Mesendoderm (in vitro differentiated cells): ENCODE measurements at regions not wholly inside any gene's neighbourhood (a gene's known extent, or its start where the extent isn't known, plus 50 kb on each side); places are given as distances from the start of the nearest gene placed in this dataset.
"Not testable (repeated sequence)": the region's sequence is repeated elsewhere in the genome, so short reads cannot be mapped to it uniquely, and the experiment has no call there.

Experiments
- DNase-seq: peaks from one replicate; pipeline ENCODE4 v3.0.0; 2013
- H2AK5ac ChIP-seq: 2 replicates; pipeline ENCODE4 v1.6.1; 2013; ENCODE audit warnings: low read length, inconsistent platforms
- H2BK120ac ChIP-seq: 2 replicates; pipeline ENCODE4 v1.6.1; 2013; ENCODE audit warnings: low read depth, mild to moderate bottlenecking, low read length, moderate library complexity, mixed read lengths
- H2BK15ac ChIP-seq: replicated peaks from 2 replicates; pipeline ENCODE4 v1.6.1; 2013; ENCODE audit warnings: low read depth, mild to moderate bottlenecking, moderate library complexity
- H2BK5ac ChIP-seq: 2 replicates; pipeline ENCODE4 v1.6.1; 2013; ENCODE audit warnings: low read length, inconsistent platforms
- H3K18ac ChIP-seq: 2 replicates; pipeline ENCODE4 v1.6.1; 2013; ENCODE audit warnings: mild to moderate bottlenecking, low read length, mixed read lengths
- H3K23ac ChIP-seq: one replicate; pipeline ENCODE4 v1.6.1; 2013; ENCODE audit warnings: low read length
- H3K27ac ChIP-seq: 2 replicates; pipeline ENCODE4 v1.5.1; 2013; ENCODE audit warnings: low read depth, mild to moderate bottlenecking, inconsistent platforms, low read length, moderate library complexity
- H3K27me3 ChIP-seq: 2 replicates; pipeline ENCODE4 v1.6.1; 2013; ENCODE audit warnings: low read length, control low read depth, mild to moderate bottlenecking, inconsistent platforms; ENCODE audit not compliant: insufficient read depth, poor library complexity
- H3K36me3 ChIP-seq: 2 replicates; pipeline ENCODE4 v1.6.1; 2013; ENCODE audit warnings: low read length, inconsistent platforms; ENCODE audit not compliant: control insufficient read depth, insufficient read depth
- H3K4ac ChIP-seq: one replicate; pipeline ENCODE4 v1.6.1; 2013; ENCODE audit warnings: low read depth, mild to moderate bottlenecking, low read length, moderate library complexity
- H3K4me1 ChIP-seq: 2 replicates; pipeline ENCODE4 v1.6.1; 2013; ENCODE audit warnings: low read depth, low read length, inconsistent platforms; ENCODE audit not compliant: control insufficient read depth
- H3K4me2 ChIP-seq: 2 replicates; pipeline ENCODE4 v1.6.1; 2013; ENCODE audit warnings: low read length
- H3K4me3 ChIP-seq: 2 replicates; pipeline ENCODE4 v1.5.1; 2013; ENCODE audit warnings: mild to moderate bottlenecking, low read length
- H3K56ac ChIP-seq: one replicate; pipeline ENCODE4 v1.6.1; 2013; ENCODE audit warnings: low read length
- H3K79me1 ChIP-seq: 2 replicates; pipeline ENCODE4 v1.6.1; 2013; ENCODE audit warnings: low read length, inconsistent platforms
- H3K79me2 ChIP-seq: 2 replicates; pipeline ENCODE4 v1.6.1; 2013; ENCODE audit warnings: mild to moderate bottlenecking, low read length; ENCODE audit not compliant: control insufficient read depth, insufficient read depth
- H3K9ac ChIP-seq: 2 replicates; pipeline ENCODE4 v1.6.1; 2013; ENCODE audit warnings: low read length, inconsistent platforms
- H4K5ac ChIP-seq: one replicate; pipeline ENCODE4 v1.6.1; 2013; ENCODE audit warnings: low read length
- H4K8ac ChIP-seq: one replicate; pipeline ENCODE4 v1.6.1; 2013; ENCODE audit warnings: low read depth, mild to moderate bottlenecking, control low read depth, low read length, moderate library complexity
- WGBS: extraction: QIAGEN DNeasy Blood & Tissue Kit; methylation state at CpG from one replicate; pipeline ENCODE4 v1.1.7; 2013; ENCODE audit warnings: low lambda C conversion rate, missing lambda C conversion rate; ENCODE audit not compliant: insufficient coverage; ENCODE audit errors: extremely low coverage; 5-methylcytosine and 5-hydroxymethylcytosine counted together

DNA sequence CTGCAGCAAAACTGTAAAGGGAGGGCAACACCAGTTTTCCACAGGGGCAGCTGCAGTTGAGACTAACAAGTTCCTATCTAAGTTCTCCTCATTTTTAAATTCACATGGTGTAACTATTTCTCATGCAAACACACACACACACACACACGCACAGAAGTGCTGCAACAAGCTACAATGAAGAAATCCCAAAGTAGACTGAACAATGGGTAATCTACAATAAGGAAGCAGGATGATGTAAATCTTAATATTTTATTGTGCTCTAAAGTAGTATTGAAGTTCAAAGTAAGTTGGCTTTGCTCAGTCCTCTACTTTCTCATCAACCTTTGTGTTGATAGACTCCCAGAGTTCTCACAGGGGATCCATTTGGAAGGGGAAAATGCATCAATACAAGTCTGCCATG lies 212.9 kb downstream of the SPATA31A7 start:
- H3K79me1 ChIP-seq, H3K4me3 ChIP-seq, H3K27ac ChIP-seq, H4K8ac ChIP-seq, H3K79me2 ChIP-seq, H3K4me1 ChIP-seq, H3K56ac ChIP-seq, H2BK15ac ChIP-seq, H2BK120ac ChIP-seq, H3K23ac ChIP-seq, H3K27me3 ChIP-seq, H4K5ac ChIP-seq, H3K4me2 ChIP-seq, H2BK5ac ChIP-seq, H2AK5ac ChIP-seq, H3K9ac ChIP-seq, H3K18ac ChIP-seq, H3K4ac ChIP-seq, H3K36me3 ChIP-seq, DNase-seq: not testable (repeated sequence)
- no CpG with 5 or more reads among the region's 1 CpG for WGBS

DNA sequence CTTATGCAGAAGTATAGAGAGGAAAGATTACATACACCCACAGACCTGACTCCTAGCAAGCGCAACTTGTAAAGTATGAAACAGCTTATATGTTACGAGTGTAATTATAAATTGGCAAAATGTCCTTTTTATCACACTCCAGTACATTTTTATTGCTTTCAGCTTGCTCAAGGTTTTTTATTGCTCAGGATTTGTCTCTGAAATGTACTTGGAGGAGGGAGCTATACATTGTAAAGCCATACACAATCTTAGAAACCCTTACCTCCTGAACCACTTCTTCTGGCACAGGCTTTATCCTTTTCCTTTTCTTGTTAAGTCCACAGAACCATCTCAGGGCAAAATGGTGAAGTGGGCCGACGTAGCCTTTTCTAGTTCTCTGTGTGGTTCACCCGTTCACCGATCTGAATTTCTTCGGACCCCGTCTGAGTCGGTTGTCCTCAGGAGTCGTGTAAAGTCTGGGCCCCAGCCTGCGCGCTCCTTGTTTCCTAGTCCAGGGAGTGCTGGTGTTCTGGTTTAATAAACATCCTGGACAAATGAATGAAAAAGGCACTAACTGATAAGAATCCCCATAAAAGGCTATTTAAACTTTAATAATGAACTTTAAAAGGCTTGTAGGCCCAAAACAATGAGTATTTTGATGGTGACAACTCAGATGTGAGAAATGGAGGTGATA lies 222.2 kb downstream of the SPATA31A7 start:
- H3K36me3 ChIP-seq, H3K79me2 ChIP-seq: not testable (repeated sequence)
- no CpG with 5 or more reads among the region's 12 CpGs for WGBS

DNA sequence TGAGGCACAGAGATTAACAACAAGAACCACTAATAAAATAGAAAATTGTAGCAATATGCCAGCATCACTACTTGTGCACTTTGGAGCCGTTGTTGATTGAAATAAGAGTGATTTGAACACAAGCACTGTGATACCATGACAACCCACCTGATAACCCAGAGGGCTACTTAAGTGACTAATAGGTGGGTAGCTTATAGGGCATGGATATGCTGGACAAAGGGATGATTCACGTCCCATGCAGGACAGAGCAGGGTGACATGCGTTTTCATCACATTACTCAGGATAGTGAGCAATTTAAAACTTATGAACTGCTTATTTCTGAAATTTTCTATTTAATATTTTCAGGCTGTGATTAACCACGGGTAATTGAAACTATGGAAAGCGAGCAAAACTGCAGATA lies 222.9 kb downstream of the SPATA31A7 start:
- H3K79me2 ChIP-seq, H2BK5ac ChIP-seq, H3K4me2 ChIP-seq, H3K79me1 ChIP-seq, H3K4me1 ChIP-seq, H2BK15ac ChIP-seq, H2BK120ac ChIP-seq, H3K23ac ChIP-seq, H2AK5ac ChIP-seq, H3K56ac ChIP-seq, H3K4me3 ChIP-seq, H3K4ac ChIP-seq, H3K27ac ChIP-seq, H3K27me3 ChIP-seq, H3K36me3 ChIP-seq, H4K5ac ChIP-seq, H3K9ac ChIP-seq, H3K18ac ChIP-seq, DNase-seq, H4K8ac ChIP-seq: not testable (repeated sequence)
- WGBS = no CpG with 5 or more reads among the region's 5 CpGs

More for the DNA sequence above, 222.2 kb downstream of the SPATA31A7 start:
- not testable (repeated sequence) for H3K27ac ChIP-seq, H2BK15ac ChIP-seq, H3K23ac ChIP-seq, H2BK120ac ChIP-seq, H3K4me1 ChIP-seq, H4K5ac ChIP-seq, H3K9ac ChIP-seq, H3K27me3 ChIP-seq, H3K4me2 ChIP-seq, DNase-seq, H2BK5ac ChIP-seq, H3K79me1 ChIP-seq, H3K4me3 ChIP-seq, H3K56ac ChIP-seq, H3K4ac ChIP-seq, H2AK5ac ChIP-seq, H3K18ac ChIP-seq, H4K8ac ChIP-seq

DNA sequence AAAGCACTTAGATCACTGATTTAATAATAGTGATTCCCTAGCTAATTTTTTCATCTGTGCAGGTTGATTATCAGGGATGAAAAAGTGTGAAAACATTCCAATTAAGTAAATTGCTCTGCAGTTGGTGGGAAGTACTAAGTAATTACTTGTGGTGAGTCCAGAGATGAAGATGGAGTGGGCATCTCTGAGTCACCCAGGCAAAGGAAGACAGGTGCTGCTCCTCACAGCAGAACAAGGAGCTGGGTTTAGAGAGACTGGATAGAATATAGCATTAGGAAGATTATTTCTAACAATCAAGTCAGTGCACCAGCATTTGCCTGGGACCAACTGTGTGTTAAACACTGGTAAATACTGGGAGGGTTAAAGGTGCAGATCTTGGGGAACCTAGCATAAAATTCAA lies 228.3 kb downstream of the SPATA31A7 start:
- not testable (repeated sequence) for H3K27me3 ChIP-seq, DNase-seq, H3K79me2 ChIP-seq, H3K4ac ChIP-seq, H3K56ac ChIP-seq, H3K4me1 ChIP-seq, H2BK15ac ChIP-seq, H3K4me2 ChIP-seq, H3K23ac ChIP-seq, H4K5ac ChIP-seq, H2BK120ac ChIP-seq, H2BK5ac ChIP-seq, H3K36me3 ChIP-seq, H3K27ac ChIP-seq, H3K79me1 ChIP-seq, H3K18ac ChIP-seq, H2AK5ac ChIP-seq, H4K8ac ChIP-seq, H3K4me3 ChIP-seq, H3K9ac ChIP-seq

DNA sequence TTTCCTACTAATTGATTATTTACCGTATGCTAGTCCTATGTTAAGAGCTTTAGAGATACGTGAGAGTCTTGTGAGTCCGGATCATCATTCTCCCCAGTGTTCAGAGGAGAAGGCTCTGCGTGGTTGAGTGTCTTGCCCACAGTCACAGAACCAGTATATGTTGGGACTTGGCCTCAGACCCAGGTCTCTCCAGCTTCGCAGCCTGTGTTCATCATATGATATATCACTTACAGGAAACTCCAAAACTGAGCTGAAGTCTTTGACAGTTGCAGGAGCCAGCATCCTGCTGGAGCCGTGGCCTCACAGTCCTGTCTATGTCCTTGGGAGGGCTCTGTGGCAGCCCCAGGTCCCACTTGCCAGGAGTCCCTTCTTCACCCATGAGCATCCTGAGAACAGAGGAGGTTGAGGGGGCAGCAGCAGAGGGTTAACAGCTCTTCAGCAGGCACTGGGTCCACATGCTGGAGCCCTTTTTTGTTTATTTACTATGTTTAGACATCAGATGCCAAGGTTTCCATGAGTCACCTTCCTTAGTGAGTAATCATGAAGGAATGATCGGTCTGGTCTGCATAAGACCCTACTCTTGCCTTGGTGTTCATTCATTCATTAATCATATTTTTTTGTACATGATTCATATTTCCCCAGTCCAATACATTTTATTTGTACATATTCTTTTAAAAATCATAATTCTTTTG lies 230.6 kb downstream of the SPATA31A7 start:
- not testable (repeated sequence) for H4K5ac ChIP-seq, H3K9ac ChIP-seq, H3K79me2 ChIP-seq, H2BK120ac ChIP-seq, H3K79me1 ChIP-seq, H2BK15ac ChIP-seq, H3K4me2 ChIP-seq, H4K8ac ChIP-seq, H3K23ac ChIP-seq, H2AK5ac ChIP-seq, H3K4me3 ChIP-seq, H3K27me3 ChIP-seq, H2BK5ac ChIP-seq, H3K4me1 ChIP-seq, H3K18ac ChIP-seq, H3K27ac ChIP-seq, H3K56ac ChIP-seq, H3K36me3 ChIP-seq, DNase-seq, H3K4ac ChIP-seq
- no CpG with 5 or more reads among the region's 7 CpGs for WGBS

DNA sequence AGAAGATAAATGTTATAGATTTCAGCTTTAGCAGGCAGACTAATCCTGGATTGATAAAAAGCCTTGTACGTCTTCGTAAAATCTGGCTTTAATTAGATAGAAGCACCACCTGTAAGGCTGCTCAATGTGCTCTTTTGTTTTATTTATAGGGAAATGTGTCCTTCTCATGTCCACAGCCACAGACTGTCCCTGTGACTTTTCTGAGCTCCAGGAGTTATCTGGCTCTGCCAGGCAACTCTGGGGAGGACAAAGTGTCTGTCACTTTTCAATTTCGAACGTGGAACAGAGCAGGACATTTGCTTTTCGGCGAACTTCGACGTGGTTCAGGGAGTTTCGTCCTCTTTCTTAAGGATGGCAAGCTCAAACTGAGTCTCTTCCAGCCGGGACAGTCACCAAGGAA lies 257.4 kb downstream of the SPATA31A7 start:
- H3K9ac ChIP-seq, H3K36me3 ChIP-seq, H2BK15ac ChIP-seq, H3K4me2 ChIP-seq, DNase-seq, H3K18ac ChIP-seq, H4K8ac ChIP-seq, H3K27ac ChIP-seq, H2AK5ac ChIP-seq, H3K4me3 ChIP-seq, H2BK5ac ChIP-seq, H3K27me3 ChIP-seq, H3K56ac ChIP-seq, H3K23ac ChIP-seq, H3K79me2 ChIP-seq, H4K5ac ChIP-seq, H3K4ac ChIP-seq, H3K4me1 ChIP-seq, H2BK120ac ChIP-seq, H3K79me1 ChIP-seq: not testable (repeated sequence)
- no CpG with 5 or more reads among the region's 10 CpGs for WGBS
